Right hindlimb (tissue), 1 donor: ENCODE measurements at regions not wholly inside any gene's neighbourhood (a gene's known extent, or its start where the extent isn't known, plus 50 kb on each side); places are given as distances from the start of the nearest gene placed in this dataset.
"Not testable (repeated sequence)": the region's sequence is repeated elsewhere in the genome, so short reads cannot be mapped to it uniquely, and the experiment has no call there.

Source experiments
- DNase-seq: peaks from one replicate; pipeline ENCODE4 v3.0.0-alpha.2; 2018

DNA sequence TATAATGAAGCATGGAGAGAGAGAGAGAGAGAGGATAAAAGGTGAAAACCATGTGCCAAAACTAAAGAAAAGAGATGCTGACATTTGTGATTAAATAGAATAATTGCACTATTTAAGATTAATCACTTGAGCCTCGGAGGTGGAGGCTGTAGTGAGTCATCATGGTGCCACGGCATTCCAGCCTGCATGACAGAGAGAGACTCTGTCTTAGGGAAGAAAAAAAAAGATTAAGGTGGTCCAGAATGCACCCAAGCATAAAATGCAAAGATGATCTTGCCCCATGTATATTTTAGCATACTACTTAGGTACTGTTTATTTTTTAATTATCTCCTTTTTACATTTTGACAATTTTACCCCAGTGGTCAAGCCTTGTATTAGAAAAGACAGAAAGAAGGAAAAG, 742.5 kb downstream of the SPATA31A1 start:
- not testable (repeated sequence) for DNase-seq

DNA sequence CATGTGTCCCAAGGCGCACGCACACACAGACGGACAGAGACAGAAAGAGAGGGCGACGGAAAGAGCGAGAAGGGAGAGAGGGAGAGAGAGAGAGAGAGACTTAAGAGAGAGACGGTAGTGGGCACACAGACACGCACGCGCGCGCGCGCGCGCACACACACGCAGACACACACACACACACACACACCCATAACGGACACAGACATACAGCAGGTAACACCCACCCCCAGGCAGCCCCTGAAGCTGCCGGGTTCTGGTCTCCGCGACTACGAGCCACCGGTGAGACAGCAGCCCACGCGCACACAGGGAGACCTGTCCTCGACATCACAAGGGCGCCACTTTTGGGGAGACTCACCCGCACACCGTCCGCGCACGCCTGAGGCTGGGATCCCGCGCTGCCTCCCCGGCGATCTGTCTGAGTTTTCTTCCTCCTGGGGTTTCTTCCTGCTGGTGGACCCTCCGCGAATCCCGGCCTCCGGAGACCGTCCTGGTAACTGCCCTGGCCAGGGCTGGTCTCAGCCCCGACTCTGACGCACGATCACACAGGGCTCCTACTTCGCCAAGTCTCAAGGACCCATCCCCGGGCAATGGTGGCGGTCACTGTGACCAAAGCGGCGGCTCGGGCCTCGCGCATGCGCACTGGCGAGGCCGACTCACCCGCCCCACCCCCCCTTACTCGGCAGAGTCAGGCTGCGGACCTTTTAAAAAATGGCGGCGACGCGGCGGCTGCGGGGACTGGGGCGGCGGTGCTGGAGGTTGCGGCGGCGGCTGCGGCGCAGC, 750.7 kb downstream of the SPATA31A1 start:
- peak; percentile 21 for DNase-seq

DNA sequence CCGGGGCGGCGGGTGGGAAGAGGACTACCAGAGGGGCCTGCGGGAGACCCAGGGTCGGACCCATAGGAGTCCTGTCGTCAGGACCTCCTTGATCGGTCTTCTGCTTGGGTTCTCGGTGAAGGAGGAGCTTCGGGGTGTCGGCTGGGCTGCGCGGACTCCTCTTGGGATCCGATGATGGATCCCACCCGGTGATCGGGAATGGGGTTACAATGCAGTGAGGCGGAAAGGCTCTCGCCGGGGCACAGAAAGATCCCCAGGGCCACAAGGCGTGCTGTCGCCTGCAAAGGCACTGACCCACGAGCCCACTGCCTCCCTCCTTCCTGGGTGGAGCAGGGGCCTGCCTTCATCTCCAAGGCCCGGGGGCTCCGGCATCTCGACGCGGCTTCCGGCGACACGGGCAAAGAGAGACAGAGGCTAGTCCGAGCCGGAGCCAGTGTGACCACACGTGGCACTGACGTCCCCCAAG, 751.3 kb downstream of the SPATA31A1 start:
- not testable (repeated sequence) for DNase-seq

DNA sequence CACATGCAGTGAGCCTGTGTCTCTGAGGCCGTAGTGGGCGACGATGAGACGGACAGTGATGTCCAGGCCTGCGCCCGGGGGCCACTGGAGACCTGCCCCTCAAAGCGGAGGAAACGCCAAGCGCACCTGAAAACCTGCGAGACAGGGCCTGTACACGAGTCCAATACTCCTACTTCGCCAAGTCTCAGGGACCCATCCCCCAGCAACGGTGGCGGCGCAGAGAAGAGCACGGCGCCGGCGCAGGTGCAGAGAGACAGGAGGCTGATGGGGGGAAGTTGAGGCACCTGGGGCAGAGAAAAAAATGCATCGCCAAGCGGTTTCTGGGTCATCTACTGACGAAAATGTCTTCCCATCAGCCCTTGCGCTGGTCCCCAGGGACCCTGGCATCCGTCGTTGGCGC, 751.8 kb downstream of the SPATA31A1 start:
- not testable (repeated sequence) for DNase-seq

GRCh38 chr9:40108465-40108864, 753.0 kb downstream of the SPATA31A1 start:
- not testable (repeated sequence) for DNase-seq

DNA sequence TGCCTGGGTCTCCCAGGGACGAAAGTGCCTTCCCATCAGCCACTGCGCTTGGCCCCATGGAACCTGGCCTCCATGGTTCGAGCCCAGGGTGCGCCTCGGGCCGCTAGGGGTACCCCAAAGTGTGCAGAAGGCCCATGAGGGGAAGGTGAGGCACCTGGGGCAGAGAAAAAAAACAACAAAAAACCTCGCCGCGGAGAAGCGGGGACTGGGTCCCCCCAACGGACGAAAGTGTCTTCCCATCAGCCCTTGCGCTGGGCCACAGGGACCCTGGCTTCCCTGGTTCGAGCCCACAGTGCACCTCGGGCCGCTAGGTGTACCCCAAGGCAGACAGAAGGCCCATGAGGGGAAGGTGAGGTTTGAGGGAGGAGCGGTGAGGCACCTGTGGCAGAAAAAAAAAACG, 755.3 kb downstream of the SPATA31A1 start:
- not testable (repeated sequence) for DNase-seq

DNA sequence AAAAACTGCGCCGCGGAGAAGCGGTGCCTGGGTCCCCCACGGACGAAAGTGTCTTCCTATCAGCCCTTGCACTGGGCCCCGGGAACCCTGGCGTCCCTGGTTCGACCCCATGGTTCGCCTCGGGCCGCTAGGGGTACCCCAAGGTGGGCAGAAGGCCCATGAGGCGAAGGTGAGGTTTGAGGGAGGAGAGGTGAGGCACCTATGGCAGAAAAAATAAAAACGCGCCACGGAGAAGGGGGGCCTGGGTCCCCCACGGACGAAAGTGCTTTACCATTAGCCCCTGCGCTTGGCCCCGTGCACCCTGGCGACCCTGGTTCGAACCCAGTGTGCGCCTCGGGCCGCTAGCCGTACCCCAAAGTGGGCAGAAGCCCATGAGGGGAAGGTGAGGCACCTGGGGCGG, 756.1 kb downstream of the SPATA31A1 start:
- DNase-seq = not testable (repeated sequence)

- not testable (repeated sequence) for DNase-seq
Measured at GRCh38 chr9:40130598-40130997, 775.1 kb downstream of the SPATA31A1 start.

DNA sequence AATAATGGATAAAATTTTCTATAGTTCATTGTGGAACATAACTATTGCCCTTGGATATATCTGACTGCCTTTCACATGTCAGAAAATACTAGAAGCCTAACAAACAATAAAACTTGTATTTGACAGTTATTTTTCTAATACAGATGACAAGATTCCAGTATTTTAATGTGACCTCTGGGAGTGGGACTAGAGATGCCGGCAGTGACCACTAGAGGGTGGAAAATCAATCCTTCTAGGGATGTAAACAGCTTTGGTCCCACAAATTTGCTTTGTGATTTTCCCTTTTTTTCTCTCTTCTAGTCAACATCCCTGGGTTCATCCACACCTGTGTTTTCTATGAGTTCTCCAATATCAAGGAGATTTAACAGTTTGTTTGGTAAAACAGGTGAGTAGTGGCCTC, 813.7 kb downstream of the SPATA31A1 start:
- not testable (repeated sequence) for DNase-seq

DNA sequence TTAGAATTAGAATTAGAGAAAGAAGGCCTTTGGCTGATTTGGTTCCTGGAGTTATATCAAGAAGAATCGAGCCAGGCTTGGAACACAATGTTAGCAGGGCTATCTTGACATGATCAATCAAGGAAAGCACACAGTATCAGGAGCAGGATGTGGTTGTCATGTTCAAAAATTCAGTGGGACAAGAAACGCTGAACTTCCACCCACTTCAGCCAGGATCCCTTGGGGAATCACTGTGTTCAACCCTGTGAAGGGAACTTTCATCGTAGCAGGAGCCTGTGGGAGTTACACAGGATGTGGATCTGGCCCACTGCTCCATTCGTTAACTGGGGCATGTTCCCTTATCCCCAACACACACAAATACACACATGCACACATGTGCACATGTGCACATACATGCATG, 817.8 kb downstream of the SPATA31A1 start:
- DNase-seq = not testable (repeated sequence)

GRCh38 chr9:40174035-40174434, 818.6 kb downstream of the SPATA31A1 start:
- not testable (repeated sequence) for DNase-seq

- not testable (repeated sequence) for DNase-seq
Measured at GRCh38 chr9:40177403-40177802, 821.9 kb downstream of the SPATA31A1 start.

DNA sequence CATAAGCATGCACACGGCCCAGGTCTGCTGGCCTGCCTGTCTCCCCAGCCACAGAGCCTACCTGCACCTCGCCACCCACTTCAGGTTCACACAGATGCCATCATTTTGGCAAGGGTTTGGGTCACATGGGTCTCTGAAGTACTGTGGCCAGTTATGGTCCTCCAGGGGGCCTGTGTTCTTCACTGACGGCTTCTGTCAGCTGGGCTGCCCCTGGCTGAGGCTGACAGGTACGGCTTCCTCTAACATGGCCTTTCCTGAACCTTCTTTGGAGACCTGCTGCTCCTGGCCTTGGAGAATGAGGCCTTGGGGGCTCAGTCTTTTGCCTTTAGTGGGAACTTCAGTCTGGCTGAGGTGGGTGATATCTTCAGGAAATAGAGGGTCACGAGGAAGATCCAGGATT, 835.9 kb downstream of the SPATA31A1 start:
- DNase-seq = not testable (repeated sequence)

DNA sequence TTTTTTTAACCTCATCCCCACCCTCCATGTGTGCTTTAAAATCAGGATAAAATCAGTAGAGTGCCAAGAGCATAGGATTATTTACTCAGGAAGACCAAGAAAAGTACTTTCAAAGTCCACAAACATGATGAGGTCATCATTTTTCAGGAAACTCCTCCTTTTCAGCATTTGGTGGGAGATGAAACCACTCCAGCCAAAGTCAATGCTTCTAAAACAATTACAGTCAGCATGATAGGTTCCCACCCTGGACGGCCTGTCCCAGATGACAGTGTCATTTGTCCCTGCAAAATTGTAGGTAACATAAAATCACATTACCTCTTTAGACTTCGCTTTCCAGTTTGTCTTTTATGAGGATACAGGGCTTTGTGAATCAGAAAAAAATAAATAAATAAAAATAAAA, 836.7 kb downstream of the SPATA31A1 start:
- DNase-seq = not testable (repeated sequence)

GRCh38 chr9:40196165-40196714, 840.8 kb downstream of the SPATA31A1 start:
- DNase-seq = not testable (repeated sequence)

DNA sequence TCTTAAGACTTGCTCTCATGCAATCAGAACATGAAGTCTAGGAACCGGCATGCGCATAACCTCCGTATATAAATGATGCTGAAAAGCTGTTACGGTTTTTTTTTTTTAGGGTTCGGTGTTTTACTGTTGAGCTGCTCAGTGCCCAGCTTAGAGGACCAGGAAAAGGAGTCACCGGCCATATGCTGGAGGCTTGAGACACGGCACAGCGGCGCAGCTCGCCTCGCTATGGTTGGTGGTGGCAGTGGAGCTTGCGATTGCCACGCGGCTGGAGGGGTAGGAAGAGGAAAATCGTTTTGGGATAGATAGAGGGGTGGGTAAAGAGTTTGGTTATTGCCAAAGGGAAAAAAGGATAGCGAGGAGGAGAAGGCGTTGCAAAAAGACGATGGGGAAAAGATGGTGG, 841.3 kb downstream of the SPATA31A1 start:
- not testable (repeated sequence) for DNase-seq

GRCh38 chr9:40221596-40222233, 866.2 kb downstream of the SPATA31A1 start:
- not testable (repeated sequence) for DNase-seq

DNA sequence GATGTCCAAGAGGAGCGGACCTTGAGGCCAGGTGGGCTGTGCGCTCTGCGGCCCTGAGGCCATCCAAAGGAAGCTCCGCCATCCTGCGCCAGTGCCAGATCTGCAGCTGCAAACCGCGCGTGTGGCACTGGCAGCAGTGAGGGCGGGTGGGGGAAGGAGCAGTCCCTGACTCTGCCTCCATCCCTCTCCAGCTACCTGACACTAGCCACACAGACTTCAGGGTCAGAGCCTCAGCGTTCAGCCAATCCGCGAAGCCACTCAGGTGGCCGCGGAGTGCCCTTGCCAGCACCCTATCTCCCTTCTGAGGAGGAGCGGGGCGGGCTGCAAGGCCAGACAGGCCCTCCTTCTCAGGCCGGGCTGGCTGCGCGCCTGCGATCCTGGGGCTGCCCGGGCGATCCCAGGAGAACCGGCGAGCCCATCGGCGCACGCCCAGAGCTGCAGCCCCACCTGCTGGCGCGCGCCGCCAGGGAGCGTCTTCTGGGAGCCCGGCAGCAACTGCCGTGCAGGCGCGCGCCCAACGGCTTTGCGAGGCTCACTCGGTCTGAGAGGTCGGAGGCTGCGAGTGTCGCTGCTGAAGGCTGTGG, 867.2 kb downstream of the SPATA31A1 start:
- not testable (repeated sequence) for DNase-seq

DNA sequence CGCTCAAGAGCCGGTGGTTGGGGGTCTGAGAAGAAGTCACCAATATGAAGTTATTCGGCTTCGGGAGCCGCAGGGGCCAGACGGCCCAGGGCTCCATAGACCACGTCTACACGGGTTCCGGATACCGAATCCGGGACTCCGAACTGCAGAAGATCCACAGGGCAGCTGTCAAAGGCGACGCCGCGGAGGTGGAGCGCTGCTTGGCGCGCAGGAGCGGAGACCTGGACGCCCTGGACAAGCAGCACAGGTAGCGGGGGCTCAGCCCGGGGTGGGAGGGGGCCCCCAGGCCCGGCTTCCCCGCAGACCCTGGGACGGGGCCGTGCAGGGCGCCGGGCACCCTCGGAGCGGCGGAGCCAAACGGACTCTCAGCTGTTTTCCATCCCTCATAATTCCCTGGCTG, 867.9 kb downstream of the SPATA31A1 start:
- not testable (repeated sequence) for DNase-seq
